DMS153 treated with DMSO at 0.1 percent for 48 hours (cell line): ENCODE measurements at regions not wholly inside any gene's neighbourhood (a gene's known extent, or its start where the extent isn't known, plus 50 kb on each side); places are given as distances from the start of the nearest gene placed in this dataset.

Experiments used
- DNase-seq: peaks from one replicate; lab custom pipeline; 2025; ENCODE audit not compliant: unreplicated experiment; lab: John Stamatoyannopoulos, UW

GRCh38 chr1:237953238-237953637, 62.5 kb upstream of the ZP4 start:
- no peak for DNase-seq
